Stimulated activated CD4-positive, alpha-beta T cell treated with anti-CD3 and anti-CD28 coated beads, Interleukin-12 subunit alpha, Interleukin-12 subunit beta, amount 100 ng/mL, for 24 hours (primary cell): ENCODE measurements at regions not wholly inside any gene's neighbourhood (a gene's known extent, or its start where the extent isn't known, plus 50 kb on each side); places are given as distances from the start of the nearest gene placed in this dataset.

ENCODE experiments used
- DNase-seq, 2 experiments: peaks; one replicate each; pipeline ENCODE4 v3.0.0-alpha.2; 2020; ENCODE audit warnings: low read depth in 2 of 2

GRCh38 chr15:96735632-96736240, 405.2 kb downstream of the NR2F2 start:
- no peak for DNase-seq

- no peak for DNase-seq
Observed at GRCh38 chr15:96736384-96736783, 405.9 kb downstream of the NR2F2 start.

GRCh38 chr15:96737408-96737807, 406.9 kb downstream of the NR2F2 start:
- no peak for DNase-seq

- no peak for DNase-seq
Observed at GRCh38 chr15:96746665-96747064, 416.2 kb downstream of the NR2F2 start.

GRCh38 chr15:96747291-96747690, 416.8 kb downstream of the NR2F2 start:
- no peak for DNase-seq

- no peak for DNase-seq
Observed at GRCh38 chr15:96750361-96750760, 419.9 kb downstream of the NR2F2 start.

- no peak for DNase-seq
Observed at GRCh38 chr15:96756146-96756545, 425.6 kb downstream of the NR2F2 start.

GRCh38 chr15:96756656-96757055, 426.2 kb downstream of the NR2F2 start:
- no peak for DNase-seq

- DNase-seq: no peak
Observed at GRCh38 chr15:96762566-96762965, 432.1 kb downstream of the NR2F2 start.

- DNase-seq: no peak
Observed at GRCh38 chr15:96764501-96764900, 434.0 kb downstream of the NR2F2 start.

- no peak for DNase-seq
Observed at GRCh38 chr15:96764946-96765345, 434.4 kb downstream of the NR2F2 start.

GRCh38 chr15:96766366-96766765, 435.9 kb downstream of the NR2F2 start:
- no peak for DNase-seq

GRCh38 chr15:96767703-96768434, 437.4 kb downstream of the NR2F2 start:
- no peak for DNase-seq

- DNase-seq: no peak
Observed at GRCh38 chr15:96768435-96768789, 437.9 kb downstream of the NR2F2 start.

- no peak for DNase-seq
Observed at GRCh38 chr15:96771035-96771434, 440.5 kb downstream of the NR2F2 start.

- DNase-seq: no peak
Observed at GRCh38 chr15:96774216-96774615, 443.7 kb downstream of the NR2F2 start.

- DNase-seq: no peak
Observed at GRCh38 chr15:96783746-96784145, 453.2 kb downstream of the NR2F2 start.

GRCh38 chr15:96790004-96790403, 459.5 kb downstream of the NR2F2 start:
- no peak for DNase-seq

- no peak for DNase-seq
Observed at GRCh38 chr15:96792216-96792615, 461.7 kb downstream of the NR2F2 start.

GRCh38 chr15:96796841-96797240, 466.3 kb downstream of the NR2F2 start:
- DNase-seq: no peak

GRCh38 chr15:96801576-96802150, 471.2 kb downstream of the NR2F2 start:
- DNase-seq: no peak

GRCh38 chr15:96802611-96803255, 472.2 kb downstream of the NR2F2 start:
- no peak for DNase-seq

GRCh38 chr15:96804754-96805153, 474.3 kb downstream of the NR2F2 start:
- no peak for DNase-seq
